RWPE2 (cell line): ENCODE measurements at regions not wholly inside any gene's neighbourhood (a gene's known extent, or its start where the extent isn't known, plus 50 kb on each side); places are given as distances from the start of the nearest gene placed in this dataset.
"Not testable (repeated sequence)": the region's sequence is repeated elsewhere in the genome, so short reads cannot be mapped to it uniquely, and the experiment has no call there.

Source experiments
- ATAC-seq: fragments of 200-7000 bp; cut with Tn5 transposase; 3 replicates; pipeline ENCODE4 v1.9.1; 2021; ENCODE audit warnings: low read depth
- DNase-seq: peaks from one replicate; pipeline ENCODE4 v3.0.0-alpha.2; 2020; ENCODE audit warnings: low spot score
- H3K27ac ChIP-seq: fragments of 450-650 bp; 2 replicates; pipeline ENCODE4 v1.5.1; 2017; ENCODE audit warnings: mild to moderate bottlenecking; ENCODE audit not compliant: poor library complexity, severe bottlenecking
- H3K27me3 ChIP-seq: fragments of 250-450 bp; sonication (Bioruptor Pico); 2 replicates; pipeline ENCODE4 v1.5.1; 2021; ENCODE audit warnings: mild to moderate bottlenecking, moderate library complexity; ENCODE audit not compliant: insufficient read depth, poor library complexity, severe bottlenecking
- H3K36me3 ChIP-seq: fragments of 250-450 bp; sonication (Bioruptor Pico); 2 replicates; pipeline ENCODE4 v1.5.1; 2020; ENCODE audit warnings: low read depth, mild to moderate bottlenecking, moderate library complexity
- H3K4me1 ChIP-seq: fragments of 250-450 bp; sonication (Bioruptor Pico); 2 replicates; pipeline ENCODE4 v1.5.1; 2021; ENCODE audit warnings: mild to moderate bottlenecking, moderate library complexity; ENCODE audit not compliant: insufficient read depth, poor library complexity, severe bottlenecking
- H3K4me3 ChIP-seq: fragments of 250-450 bp; sonication (Bioruptor Pico); 2 replicates; pipeline ENCODE4 v1.5.1; 2021; ENCODE audit warnings: mild to moderate bottlenecking, moderate library complexity; ENCODE audit not compliant: severe bottlenecking
- H3K9me3 ChIP-seq: fragments of 250-450 bp; sonication (Bioruptor Pico); 2 replicates; pipeline ENCODE4 v1.5.1; 2021; ENCODE audit warnings: mild to moderate bottlenecking, moderate library complexity; ENCODE audit not compliant: severe bottlenecking

GRCh38 chr21:8411139-8411671, 2110.2 kb upstream of the TPTE start:
- H3K9me3 ChIP-seq, H3K4me1 ChIP-seq, H3K36me3 ChIP-seq, H3K27ac ChIP-seq, DNase-seq, H3K27me3 ChIP-seq, H3K4me3 ChIP-seq: not testable (repeated sequence)
- ATAC-seq, result peak; percentile 40

- DNase-seq, H3K36me3 ChIP-seq, H3K27me3 ChIP-seq, H3K4me1 ChIP-seq, H3K27ac ChIP-seq, H3K9me3 ChIP-seq, H3K4me3 ChIP-seq: not testable (repeated sequence)
- peak; percentile 88 for ATAC-seq
Observed at GRCh38 chr21:8419925-8420560, 2101.3 kb upstream of the TPTE start.

- not testable (repeated sequence) for H3K9me3 ChIP-seq, H3K4me1 ChIP-seq, H3K4me3 ChIP-seq, H3K27ac ChIP-seq, DNase-seq, H3K36me3 ChIP-seq, H3K27me3 ChIP-seq
- ATAC-seq, result peak; percentile 53
Observed at GRCh38 chr21:8427790-8428667, 2093.4 kb upstream of the TPTE start.

- not testable (repeated sequence) for H3K4me3 ChIP-seq, DNase-seq, H3K36me3 ChIP-seq, H3K27ac ChIP-seq, H3K9me3 ChIP-seq, H3K4me1 ChIP-seq, H3K27me3 ChIP-seq
- ATAC-seq, result peak; percentile 83
Observed at GRCh38 chr21:8428668-8429456, 2092.5 kb upstream of the TPTE start.

GRCh38 chr21:8434710-8435109, 2086.7 kb upstream of the TPTE start:
- DNase-seq, H3K4me1 ChIP-seq, H3K9me3 ChIP-seq, H3K27ac ChIP-seq, H3K36me3 ChIP-seq, H3K27me3 ChIP-seq, H3K4me3 ChIP-seq, ATAC-seq: not testable (repeated sequence)

GRCh38 chr21:8443093-8443492, 2078.3 kb upstream of the TPTE start:
- ATAC-seq, H3K27me3 ChIP-seq, H3K36me3 ChIP-seq, H3K4me3 ChIP-seq, H3K27ac ChIP-seq, H3K9me3 ChIP-seq, DNase-seq, H3K4me1 ChIP-seq: not testable (repeated sequence)

GRCh38 chr21:8449807-8450206, 2071.6 kb upstream of the TPTE start:
- DNase-seq, H3K9me3 ChIP-seq, ATAC-seq, H3K27ac ChIP-seq, H3K27me3 ChIP-seq, H3K4me1 ChIP-seq, H3K4me3 ChIP-seq, H3K36me3 ChIP-seq: not testable (repeated sequence)

- peak; percentile 70 for ATAC-seq
- not testable (repeated sequence) for DNase-seq, H3K4me3 ChIP-seq, H3K4me1 ChIP-seq, H3K9me3 ChIP-seq, H3K27me3 ChIP-seq, H3K27ac ChIP-seq, H3K36me3 ChIP-seq
Observed at GRCh38 chr21:8455279-8456128, 2065.9 kb upstream of the TPTE start.

GRCh38 chr21:8464403-8465152, 2056.8 kb upstream of the TPTE start:
- ATAC-seq, result peak; percentile 88
- H3K4me1 ChIP-seq, H3K36me3 ChIP-seq, H3K4me3 ChIP-seq, H3K27ac ChIP-seq, H3K9me3 ChIP-seq, H3K27me3 ChIP-seq, DNase-seq: not testable (repeated sequence)

- H3K9me3 ChIP-seq, H3K27ac ChIP-seq, H3K4me3 ChIP-seq, H3K36me3 ChIP-seq, H3K4me1 ChIP-seq, ATAC-seq, H3K27me3 ChIP-seq, DNase-seq: not testable (repeated sequence)
Observed at GRCh38 chr21:8466642-8467041, 2054.7 kb upstream of the TPTE start.
